ENCODE measurements at regions not wholly inside any gene's neighbourhood (a gene's known extent, or its start where the extent isn't known, plus 50 kb on each side); places are given as distances from the start of the nearest gene placed in this dataset.

- no peaks in the 10 kb centered on the region for H3K79me2 ChIP-seq (ENCODE audit: control insufficient read depth, insufficient read depth, low read length)
- H3K36me3 ChIP-seq (replicated peaks in 1 of 2; ENCODE audit: control extremely low read depth in 1 of 2, control insufficient read depth in 1 of 2, extremely low read depth in 1 of 2, insufficient read depth in 2 of 2, low read length in 1 of 2), result no peaks in the 10 kb centered on the region
- ChIA-PET POLR2A (no interaction called here), CTCF (interaction anchor here (0.6 to 1.9 kb wide), 32 partner anchors 9 to 1605 kb away, joined by 3 to 9 read pairs (median 3); partner anchors contain the start of gene ZEB2)
- H2AFZ ChIP-seq (ENCODE audit: insufficient read depth, low read depth, low read length, poor library complexity, severe bottlenecking), result no peak overlapping the region
- intact Hi-C loops (cut with micrococcal nuclease), result loop anchor here (2.0 to 5.0 kb wide), 4 partner anchors 341 to 1420 kb away; partner anchors contain the start of gene ZEB2
- Mint-ChIP-seq H3K4me1 (peaks cover 46% of the 10 kb centered on the region), H3K4me3 (no peak overlapping the region), H3K27ac (no peak overlapping the region), H3K27me3 (no peaks in the 10 kb centered on the region), H3K9me3 (ENCODE audit: insufficient read depth) (no peaks in the 10 kb centered on the region)
- no peaks in the 10 kb centered on the region for H4K20me1 ChIP-seq (ENCODE audit: control insufficient read depth, insufficient read depth, low read length, poor library complexity, severe bottlenecking)
- peaks cover 39 to 45% of the 10 kb centered on the region in 2 donors for H3K4me1 ChIP-seq (ENCODE audit: control insufficient read depth in 2 of 2, insufficient read depth in 2 of 2, low read length in 2 of 2)
- H3K4me3 ChIP-seq (ENCODE audit: control extremely low read depth in 1 of 5, extremely low read depth in 1 of 5, insufficient read depth in 1 of 5, low read depth in 2 of 5, low read length in 4 of 5), result no peak overlapping the region
- H3K4me2 ChIP-seq (replicated peaks; ENCODE audit: low read depth, low read length, poor library complexity, severe bottlenecking), result peak overlapping the region; percentile 52
- H3K27me3 ChIP-seq (replicated peaks in 1 of 4; ENCODE audit: control extremely low read depth in 1 of 4, control insufficient read depth in 3 of 4, insufficient read depth in 4 of 4, low read length in 3 of 4), result no peaks in the 10 kb centered on the region
- 93% methylated on average over 4 of the region's 6 CpGs for WGBS (ENCODE audit: insufficient coverage)
- ATAC-seq (ENCODE audit: low read depth) (no peak), DNase-seq (no peak)
- no peak for TF ChIP-seq EZH2 (IDR thresholded peaks at IDR 0.05; ENCODE audit: borderline replicate concordance, insufficient read depth, low read depth, low read length, poor library complexity, severe bottlenecking)
- no peak for TF ChIP-seq CTCF (IDR thresholded peaks at IDR 0.05)
- no peak overlapping the region for H3K9ac ChIP-seq (ENCODE audit: low read length)
- no peak overlapping the region for H3K27ac ChIP-seq (ENCODE audit: low read length in 2 of 2)
- no peaks in the 10 kb centered on the region for H3K9me3 ChIP-seq (ENCODE audit: control extremely low read depth in 1 of 3, control insufficient read depth in 2 of 3, insufficient read depth in 1 of 3, low read length in 2 of 3)
These were observed 1233.2 kb upstream of the ZEB2 start for GRCh38 chr2:145753041-145753608.

DNA sequence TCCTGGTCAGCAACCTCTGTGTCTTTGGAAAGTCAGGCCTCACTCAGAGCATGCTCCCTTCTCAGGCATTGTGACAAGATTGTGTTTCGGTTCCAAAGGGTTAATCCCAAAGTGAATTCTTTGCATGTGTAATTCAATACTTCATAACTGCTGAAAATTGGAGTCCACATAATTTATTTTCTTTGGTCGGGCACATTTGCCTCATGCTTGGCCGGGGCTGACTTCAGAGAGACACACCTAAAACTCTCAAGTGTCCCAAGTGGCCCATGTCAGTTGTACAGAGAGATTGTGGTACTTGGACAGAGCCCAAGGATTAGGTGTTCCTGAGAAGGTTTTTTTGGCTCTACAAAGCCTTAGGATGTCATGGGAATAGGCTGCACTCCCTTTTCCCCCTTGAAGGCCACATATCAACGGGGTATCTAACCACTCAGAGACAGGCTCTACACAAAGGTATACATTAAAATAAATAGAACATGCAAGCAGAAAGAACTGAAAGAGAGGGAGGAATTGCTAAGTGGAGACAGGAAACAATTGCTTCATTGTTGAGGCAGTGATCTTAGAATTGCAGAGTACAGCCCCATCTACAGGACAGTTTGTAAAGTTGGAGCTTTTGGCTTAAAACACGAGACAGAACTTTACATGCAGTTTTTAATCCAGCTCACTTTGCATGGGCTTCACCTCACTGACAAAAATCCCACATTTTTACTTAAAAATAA, 1232.3 kb upstream of the ZEB2 start:
- Histone ChIP-seq H3K9ac (ENCODE audit: low read length) (no peak overlapping the region), H3K79me2 (ENCODE audit: control insufficient read depth, insufficient read depth, low read length) (no peaks in the 10 kb centered on the region), H3K36me3 (replicated peaks in 1 of 2; ENCODE audit: control extremely low read depth in 1 of 2, control insufficient read depth in 1 of 2, extremely low read depth in 1 of 2, insufficient read depth in 2 of 2, low read length in 1 of 2) (no peaks in the 10 kb centered on the region), H3K27ac (ENCODE audit: low read length in 2 of 2) (no peak overlapping the region), H3K4me2 (replicated peaks; ENCODE audit: low read depth, low read length, poor library complexity, severe bottlenecking) (peak overlapping the region; percentile 52), H4K20me1 (ENCODE audit: control insufficient read depth, insufficient read depth, low read length, poor library complexity, severe bottlenecking) (no peaks in the 10 kb centered on the region), H2AFZ (ENCODE audit: insufficient read depth, low read depth, low read length, poor library complexity, severe bottlenecking) (no peak overlapping the region), H3K4me3 (ENCODE audit: control extremely low read depth in 1 of 5, extremely low read depth in 1 of 5, insufficient read depth in 1 of 5, low read depth in 2 of 5, low read length in 4 of 5) (no peak overlapping the region), H3K9me3 (ENCODE audit: control extremely low read depth in 1 of 3, control insufficient read depth in 2 of 3, insufficient read depth in 1 of 3, low read length in 2 of 3) (no peaks in the 10 kb centered on the region), H3K27me3 (replicated peaks in 1 of 4; ENCODE audit: control extremely low read depth in 1 of 4, control insufficient read depth in 3 of 4, insufficient read depth in 4 of 4, low read length in 3 of 4) (no peaks in the 10 kb centered on the region), H3K4me1 (ENCODE audit: control insufficient read depth in 2 of 2, insufficient read depth in 2 of 2, low read length in 2 of 2) (peaks cover 39 to 45% of the 10 kb centered on the region in 2 donors)
- ATAC-seq (ENCODE audit: low read depth) (peak; percentile 52), DNase-seq (peak; percentile 70)
- Mint-ChIP-seq H3K27me3 (no peaks in the 10 kb centered on the region), H3K4me1 (peaks cover 50% of the 10 kb centered on the region), H3K9me3 (ENCODE audit: insufficient read depth) (no peaks in the 10 kb centered on the region), H3K4me3 (peak overlapping the region; percentile 62), H3K27ac (peak overlapping the region; percentile 84)
- no peak for TF ChIP-seq EZH2 (IDR thresholded peaks at IDR 0.05; ENCODE audit: borderline replicate concordance, insufficient read depth, low read depth, low read length, poor library complexity, severe bottlenecking)
- peak; percentile 80 for TF ChIP-seq CTCF (IDR thresholded peaks at IDR 0.05)
- ChIA-PET CTCF (interaction anchor here (0.6 to 1.9 kb wide), 31 partner anchors 8 to 1604 kb away, joined by 3 to 9 read pairs (median 3); partner anchors contain the start of gene ZEB2), POLR2A (no interaction called here)
- intact Hi-C loops (cut with micrococcal nuclease), result loop anchor here (1.0 to 5.0 kb wide), 6 partner anchors 9 to 1590 kb away; partner anchors contain the start of gene ZEB2
- no CpG with 5 or more reads among the region's 5 CpGs for WGBS (ENCODE audit: insufficient coverage)
